GM12878 (cell line): ENCODE measurements at regions not wholly inside any gene's neighbourhood (a gene's known extent, or its start where the extent isn't known, plus 50 kb on each side); places are given as distances from the start of the nearest gene placed in this dataset.

Experiments used
- ATAC-seq: fragments of 200-7000 bp; cut with Tn5 transposase; 3 replicates; pipeline ENCODE4 v1.9.1; 2020; ENCODE audit warnings: mild to moderate bottlenecking, moderate library complexity
- BruUV-seq: library from RNA; stranded (reverse); fragments of 400-500 nt; replicated peaks from 2 replicates; lab custom pipeline; 2021; lab: Mats Ljungman, UMichigan
- CTCF ChIA-PET: fragments of 300-600 bp; sonication (Branson Sonifier 250); formaldehyde crosslinking; extraction: SDS; loops from one replicate; lab custom pipeline; 2021; ENCODE audit warnings: inconsistent platforms; lab: Yijun Ruan, JAX
- POLR2A ChIA-PET: fragments of 350-600 bp; formaldehyde crosslinking; extraction: SDS; loops from one replicate; lab custom pipeline; 2021; ENCODE audit warnings: inconsistent platforms; lab: Charles Lee
- RAD21 ChIA-PET: fragments of 300-600 bp; sonication (Branson Sonifier 250); formaldehyde crosslinking; loops from one replicate; lab custom pipeline; 2023; ENCODE audit warnings: antibody characterized with exemption; ENCODE audit not compliant: unreplicated experiment; lab: Charles Lee
- SMC1A ChIA-PET: fragments of 300-600 bp; sonication (Branson Sonifier 250); formaldehyde crosslinking; loops from one replicate; lab custom pipeline; 2023; ENCODE audit not compliant: unreplicated experiment, uncharacterized antibody; lab: Charles Lee
- DNase-seq: peaks from one replicate; pipeline ENCODE4 v3.0.0-alpha.2; 2011; ENCODE audit warnings: low read depth, low spot score
- FAIRE-seq: peaks from 3 replicates; lab custom pipeline; 2011; peaks lifted over from hg19 to GRCh38; lab: Jason Lieb, UNC
- H2AFZ ChIP-seq: 2 replicates; pipeline ENCODE4 v1.6.0; 2011; ENCODE audit warnings: low read depth, low read length, control low read depth; ENCODE audit not compliant: control insufficient read depth
- H3K27ac ChIP-seq: 2 replicates; pipeline ENCODE4 v1.5.1; 2011; ENCODE audit warnings: control low read depth; ENCODE audit not compliant: control insufficient read depth, insufficient read depth
- H3K27me3 ChIP-seq, 2 experiments: replicated peaks in 1 of 2; 2 replicates each; pipeline versions ENCODE4 v1.6.0 to v1.6.1; 2011; ENCODE audit warnings: low read length in 1 of 2; ENCODE audit not compliant: control insufficient read depth in 2 of 2, insufficient read depth in 2 of 2
- H3K36me3 ChIP-seq, 2 experiments: 2 replicates each; pipeline ENCODE4 v1.5.1; 2011; ENCODE audit warnings: low read length in 1 of 2; ENCODE audit not compliant: control insufficient read depth in 2 of 2, insufficient read depth in 2 of 2
- H3K4me1 ChIP-seq: 2 replicates; pipeline ENCODE4 v1.6.1; 2011; ENCODE audit warnings: mild to moderate bottlenecking, low read length, moderate library complexity, mixed read lengths; ENCODE audit not compliant: control insufficient read depth, insufficient read depth
- H3K4me2 ChIP-seq: 2 replicates; pipeline ENCODE4 v1.6.0; 2011; ENCODE audit warnings: control low read depth; ENCODE audit not compliant: control insufficient read depth, insufficient read depth
- H3K4me3 ChIP-seq: fragments of 200-600 bp; sonication (generic); 2 replicates; pipeline ENCODE4 v1.5.1; 2016
- H3K79me2 ChIP-seq: 2 replicates; pipeline ENCODE4 v1.6.0; 2011; ENCODE audit warnings: low read length; ENCODE audit not compliant: control insufficient read depth, insufficient read depth
- H3K9ac ChIP-seq: 2 replicates; pipeline ENCODE4 v1.8.0; 2011; ENCODE audit warnings: low read length, control low read depth, mixed read lengths; ENCODE audit not compliant: control insufficient read depth, insufficient read depth
- H3K9me3 ChIP-seq: replicated peaks from 3 replicates; pipeline ENCODE4 v1.5.1; 2011; ENCODE audit warnings: mild to moderate bottlenecking, low read length; ENCODE audit not compliant: control insufficient read depth, insufficient read depth
- H4K20me1 ChIP-seq: 2 replicates; pipeline ENCODE4 v1.6.0; 2011; ENCODE audit not compliant: control insufficient read depth, insufficient read depth
- BCL3 ChIP-seq: IDR thresholded peaks from 2 replicates; pipeline ENCODE4 v1.6.1; 2011; ENCODE audit warnings: borderline replicate concordance, low read depth, mild to moderate bottlenecking, moderate library complexity, low read length; ENCODE audit not compliant: insufficient read depth, poor library complexity, severe bottlenecking
- CTCF ChIP-seq, 3 experiments: IDR thresholded peaks in 2 of 3; conservative IDR thresholded peaks in 1 of 3; 2 replicates each; pipeline ENCODE4 v1.5.1; 2011; ENCODE audit warnings: low read depth in 3 of 3, low read length in 3 of 3, mild to moderate bottlenecking in 3 of 3, control low read depth in 2 of 3, moderate library complexity in 2 of 3, inconsistent platforms in 1 of 3, mixed read lengths in 1 of 3; ENCODE audit not compliant: control insufficient read depth in 2 of 3, insufficient read depth in 1 of 3; ENCODE audit errors: extremely low read depth in 1 of 3
- KLF5 ChIP-seq: fragments of 450-650 bp; IDR thresholded peaks from 2 replicates; pipeline ENCODE4 v1.6.1; 2014; ENCODE audit warnings: mild to moderate bottlenecking; ENCODE audit not compliant: partially characterized antibody
- MTA2 ChIP-seq: fragments of 450-650 bp; IDR thresholded peaks from 2 replicates; pipeline ENCODE4 v1.6.1; 2016; ENCODE audit warnings: low read depth, mild to moderate bottlenecking, moderate library complexity
- RELA ChIP-seq: fragments of 450-650 bp; IDR thresholded peaks from 2 replicates; pipeline ENCODE4 v1.8.0; 2014; ENCODE audit warnings: borderline replicate concordance; ENCODE audit not compliant: partially characterized antibody
- RFX5 ChIP-seq: IDR thresholded peaks from 2 replicates; pipeline ENCODE4 v1.6.1; 2011; ENCODE audit warnings: low read depth, low read length, improper control_type of control experiment
- USF2 ChIP-seq: IDR thresholded peaks from 2 replicates; pipeline ENCODE4 v1.6.1; 2011; ENCODE audit warnings: low read depth, low read length, improper control_type of control experiment, borderline replicate concordance
- ZNF274 ChIP-seq: IDR thresholded peaks from one replicate; pipeline ENCODE4 v1.8.0; 2011; ENCODE audit not compliant: insufficient read length, insufficient read depth
- ZNF592 ChIP-seq: fragments of 450-650 bp; IDR thresholded peaks from 2 replicates; pipeline ENCODE4 v1.6.1; 2017; ENCODE audit warnings: mild to moderate bottlenecking, moderate library complexity
- WGBS: methylation state at CpG from one replicate; pipeline ENCODE4 v1.1.6; 2016; ENCODE audit warnings: low lambda C conversion rate; ENCODE audit not compliant: insufficient replicate concordance, insufficient coverage; ENCODE audit errors: missing lambda C conversion rate; 5-methylcytosine and 5-hydroxymethylcytosine counted together
- in situ Hi-C: fragments of 300-500 bp; cut with MboI; formaldehyde crosslinking; loops from 9 replicates; pipeline ENCODE4 v1.14.3; 2018; ENCODE audit warnings: mixed read lengths
- intact Hi-C: fragments of 100-400 bp; cut with micrococcal nuclease; formaldehyde crosslinking; loops from one replicate; pipeline ENCODE4 v1.14.2; 2022; ENCODE audit not compliant: unreplicated experiment

- no peaks in the 10 kb centered on the region for H3K36me3 ChIP-seq
- no peak for ATAC-seq
- POLR2A ChIA-PET: no interaction called here
- intact Hi-C loops: no loop called here
- CTCF ChIA-PET: no interaction called here
- no peak overlapping the region for H2AFZ ChIP-seq
- no peaks in the 10 kb centered on the region for H4K20me1 ChIP-seq
- in situ Hi-C loops: no loop called here
- BruUV-seq: no TSS peak
- no peak for DNase-seq
- no peaks in the 10 kb centered on the region for H3K79me2 ChIP-seq
- SMC1A ChIA-PET: no interaction called here
- no peak overlapping the region for H3K4me2 ChIP-seq
- no peak overlapping the region for H3K9ac ChIP-seq
- TF ChIP-seq ZNF592 (no peak), BCL3 (no peak), USF2 (no peak), KLF5 (no peak), RFX5 (no peak), ZNF274 (no peak), MTA2 (no peak), RELA (no peak), CTCF (IDR thresholded peaks at IDR 0.05 in 2 of 3, conservative IDR thresholded peaks at IDR 0.05 in 1 of 3; ENCODE audit: control insufficient read depth in 2 of 3, extremely low read depth in 1 of 3, insufficient read depth in 1 of 3, low read depth in 3 of 3, low read length in 3 of 3) (no peak)
- H3K27ac ChIP-seq: no peak overlapping the region
- no peaks in the 10 kb centered on the region for H3K27me3 ChIP-seq
- H3K4me1 ChIP-seq: no peaks in the 10 kb centered on the region
- 42% methylated on average over 3 of the region's 3 CpGs for WGBS
- H3K9me3 ChIP-seq: no peaks in the 10 kb centered on the region
- RAD21 ChIA-PET: no interaction called here
- FAIRE-seq: no peak
- H3K4me3 ChIP-seq: no peak overlapping the region
Measured at GRCh38 chr16:7861891-7862582, 529.4 kb downstream of the RBFOX1 start.
